Stimulated activated naive CD8-positive, alpha-beta T cell treated with anti-CD3 and anti-CD28 coated beads, Interleukin-15, amount 100 ng/mL, for 72 hours (primary cell): ENCODE measurements at regions not wholly inside any gene's neighbourhood (a gene's known extent, or its start where the extent isn't known, plus 50 kb on each side); places are given as distances from the start of the nearest gene placed in this dataset.
"Not testable (repeated sequence)": the region's sequence is repeated elsewhere in the genome, so short reads cannot be mapped to it uniquely, and the experiment has no call there.

ENCODE experiments used
- ATAC-seq: fragments of 150-1000 bp; cut with Tn5 transposase; 2 replicates; pipeline ENCODE4 v1.10.0; 2021; ENCODE audit warnings: mild to moderate bottlenecking, moderate library complexity
- DNase-seq, 2 donors: peaks; one replicate each; pipeline ENCODE4 v3.0.0; 2021 to 2022
- H3K27ac Mint-ChIP-seq, 2 donors: one replicate each; pipeline ENCODE4 v1.8.0; 2022; ENCODE audit warnings: mild to moderate bottlenecking in 2 of 2, mixed read lengths in 2 of 2, moderate library complexity in 2 of 2
- H3K27me3 Mint-ChIP-seq: one replicate; pipeline ENCODE4 v1.8.0; 2022; ENCODE audit warnings: mixed read lengths
- H3K4me1 Mint-ChIP-seq: one replicate; pipeline ENCODE4 v1.8.0; 2022; ENCODE audit warnings: mild to moderate bottlenecking, mixed read lengths
- H3K4me3 Mint-ChIP-seq, 2 donors: one replicate each; pipeline ENCODE4 v1.8.0; 2022; ENCODE audit warnings: mild to moderate bottlenecking in 2 of 2, mixed read lengths in 2 of 2, moderate library complexity in 1 of 2
- H3K9me3 Mint-ChIP-seq, 2 donors: one replicate each; pipeline ENCODE4 v1.8.0; 2022; ENCODE audit warnings: mixed read lengths in 2 of 2

DNA sequence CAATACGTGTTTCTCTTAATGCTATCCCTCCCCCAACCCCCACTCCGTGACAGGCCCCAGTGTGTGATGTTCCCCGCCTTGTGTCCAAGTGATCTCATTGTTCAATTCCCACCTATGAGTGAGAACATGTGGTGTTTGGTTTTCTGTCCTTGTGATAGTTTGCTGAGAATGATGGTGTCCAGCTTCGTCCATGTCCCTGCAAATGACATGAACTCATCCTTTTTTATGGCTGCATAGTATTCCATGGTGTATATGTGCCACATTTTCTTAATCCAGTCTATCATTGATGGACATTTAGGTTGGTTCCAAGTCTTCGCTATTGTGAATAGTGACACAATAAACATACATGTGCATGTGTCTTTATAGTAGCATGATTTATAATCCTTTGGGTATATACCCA, 52.5 kb downstream of the KIAA0408 start:
- H3K9me3 Mint-ChIP-seq, DNase-seq, ATAC-seq, H3K27me3 Mint-ChIP-seq, H3K27ac Mint-ChIP-seq, H3K4me3 Mint-ChIP-seq: not testable (repeated sequence)
- H3K4me1 Mint-ChIP-seq = peaks cover 19% of the 10 kb centered on the region

DNA sequence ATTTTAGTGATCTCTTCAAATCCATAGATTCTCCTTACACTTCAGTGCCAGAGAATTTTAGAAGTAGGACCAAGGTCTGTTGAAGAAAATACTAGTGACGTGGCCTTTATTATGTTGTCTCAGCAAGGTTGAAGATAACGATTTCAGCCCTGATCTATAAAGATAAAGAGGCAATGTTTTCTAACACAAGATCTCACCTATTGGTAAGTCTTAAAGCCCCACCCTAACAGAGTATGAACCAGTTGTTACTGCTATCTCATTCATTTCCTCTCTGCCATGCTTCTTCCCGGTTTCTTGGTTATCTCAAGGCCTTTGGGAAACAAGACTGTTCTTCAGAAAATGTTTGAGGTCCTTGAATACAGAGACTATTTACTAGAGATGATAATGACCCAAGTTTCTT, 53.1 kb downstream of the KIAA0408 start:
- ATAC-seq (no peak), DNase-seq (no peak)
- peaks cover 6 to 7% of the 10 kb centered on the region in 2 donors for H3K9me3 Mint-ChIP-seq
- H3K27me3 Mint-ChIP-seq = no peaks in the 10 kb centered on the region
- H3K4me1 Mint-ChIP-seq = peaks cover 19% of the 10 kb centered on the region
- H3K4me3 Mint-ChIP-seq = no peak overlapping the region
- H3K27ac Mint-ChIP-seq = no peak overlapping the region

DNA sequence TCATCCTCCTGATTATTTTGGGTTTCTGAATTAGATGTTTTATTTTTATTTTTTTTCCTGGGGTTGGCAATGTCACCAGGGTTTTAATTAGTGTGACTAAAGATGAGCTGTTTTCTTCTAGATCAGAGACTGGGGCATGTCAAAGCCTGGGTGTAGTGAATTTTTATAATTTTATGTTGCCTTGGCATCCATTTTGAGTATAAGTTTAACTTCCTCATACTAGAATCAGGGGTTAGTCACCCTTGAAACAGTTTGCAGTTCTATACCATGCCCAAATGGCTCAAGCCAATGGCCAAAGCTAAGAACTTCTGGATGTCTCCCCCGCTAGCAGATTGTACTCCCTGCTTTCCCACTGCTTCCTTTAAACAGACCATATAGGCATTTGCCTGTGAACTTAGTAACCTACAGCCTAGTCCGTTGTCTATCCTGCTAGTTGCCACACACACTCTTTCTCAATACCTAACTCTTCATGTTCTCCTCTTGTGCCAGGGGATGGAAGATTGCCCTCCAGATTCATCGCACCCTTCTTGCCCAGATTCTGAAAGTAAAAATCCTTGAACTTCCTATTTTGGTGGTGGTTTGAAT, 54.5 kb downstream of the KIAA0408 start:
- no peak for ATAC-seq
- H3K27me3 Mint-ChIP-seq = no peaks in the 10 kb centered on the region
- H3K9me3 Mint-ChIP-seq = peaks cover 6 to 7% of the 10 kb centered on the region in 2 donors
- no peak for DNase-seq
- peaks cover 19% of the 10 kb centered on the region for H3K4me1 Mint-ChIP-seq
- H3K4me3 Mint-ChIP-seq = no peak overlapping the region
- H3K27ac Mint-ChIP-seq = no peak overlapping the region

DNA sequence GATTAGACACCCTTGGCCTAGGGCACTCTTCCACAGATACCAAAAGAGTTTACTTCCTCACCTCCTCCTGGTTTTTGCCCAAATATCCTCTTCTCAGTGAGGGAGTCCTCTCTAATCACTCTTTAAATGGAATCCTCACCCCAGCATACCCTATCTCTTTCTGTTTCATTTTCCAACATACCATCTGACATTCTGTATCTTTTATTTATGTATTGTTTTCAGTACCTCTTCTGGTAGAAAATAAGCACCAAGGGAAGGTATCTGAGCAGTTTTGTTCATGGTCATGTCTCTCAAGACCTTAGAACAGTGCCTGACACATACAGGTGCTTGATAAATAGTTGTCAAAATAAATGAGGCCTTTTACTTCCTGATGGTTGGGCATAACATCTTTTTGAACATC, 55.1 kb downstream of the KIAA0408 start:
- ATAC-seq = no peak
- Mint-ChIP-seq H3K27ac (peak overlapping the region; percentile 15 to 76), H3K4me1 (peaks cover 19% of the 10 kb centered on the region), H3K27me3 (no peaks in the 10 kb centered on the region), H3K9me3 (peaks cover 6 to 7% of the 10 kb centered on the region in 2 donors), H3K4me3 (peak overlapping the region in 1 of 2 donors; percentile 7)
- DNase-seq = no peak

DNA sequence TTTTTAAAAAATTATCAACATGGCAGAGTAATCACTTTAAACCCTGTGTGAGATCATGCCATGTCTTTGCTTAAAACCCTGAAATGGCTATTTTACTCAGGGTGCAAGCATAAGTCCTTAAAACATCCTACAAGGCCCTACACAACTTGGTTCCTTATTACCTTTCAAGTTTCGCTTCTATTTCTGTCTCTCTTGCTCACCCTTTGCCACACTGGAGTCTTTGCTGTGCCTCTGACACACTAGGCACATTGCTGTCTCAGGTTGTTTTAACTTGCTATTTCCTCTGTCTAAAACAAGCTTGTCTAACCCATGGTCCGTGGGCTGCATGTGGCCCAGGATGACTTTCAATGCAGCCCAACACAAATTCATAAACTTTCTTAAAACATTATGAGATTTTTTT, 55.6 kb downstream of the KIAA0408 start:
- peaks cover 19% of the 10 kb centered on the region for H3K4me1 Mint-ChIP-seq
- no peak for ATAC-seq
- no peak for DNase-seq
- H3K27ac Mint-ChIP-seq = peak overlapping the region; percentile 15 to 65
- no peaks in the 10 kb centered on the region for H3K27me3 Mint-ChIP-seq
- H3K9me3 Mint-ChIP-seq = peaks cover 6 to 7% of the 10 kb centered on the region in 2 donors
- H3K4me3 Mint-ChIP-seq = no peak overlapping the region

DNA sequence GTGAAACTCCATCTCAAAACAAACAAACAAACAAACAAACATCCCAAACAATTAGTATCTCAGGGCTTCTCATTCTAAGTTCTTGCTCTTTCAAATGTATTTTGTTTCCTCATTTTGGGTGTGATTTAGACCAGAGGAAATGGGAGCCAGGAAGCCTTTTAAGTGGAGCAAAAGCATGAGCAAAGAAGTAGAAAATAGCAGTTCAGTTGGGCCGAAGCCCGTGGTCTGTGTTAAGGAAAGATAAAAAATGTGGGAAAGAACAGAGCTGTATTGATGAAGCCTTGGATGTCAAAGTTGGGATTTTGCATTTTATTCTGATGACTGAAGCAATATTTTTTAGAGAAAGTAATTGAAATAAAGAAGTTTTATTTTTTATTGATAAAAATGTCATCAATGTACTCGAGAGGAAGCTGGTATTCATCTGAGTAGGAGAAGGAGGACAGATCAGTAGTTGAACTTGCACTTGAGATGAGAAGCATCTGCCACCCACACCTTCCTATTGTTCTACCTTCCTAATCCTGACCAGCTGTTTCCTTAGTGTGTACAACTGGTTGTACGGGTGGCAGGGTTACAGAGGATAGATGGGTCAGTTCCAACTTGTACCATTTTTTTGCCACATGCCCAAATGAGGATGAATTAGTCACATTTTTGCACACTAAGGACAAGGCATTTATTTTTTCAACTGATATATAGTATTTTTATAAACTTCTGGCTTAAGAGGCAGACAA, 56.1 kb downstream of the KIAA0408 start:
- DNase-seq = no peak
- ATAC-seq = no peak
- H3K4me3 Mint-ChIP-seq = no peak overlapping the region
- H3K27ac Mint-ChIP-seq = no peak overlapping the region
- no peaks in the 10 kb centered on the region for H3K27me3 Mint-ChIP-seq
- H3K4me1 Mint-ChIP-seq = peaks cover 19% of the 10 kb centered on the region
- H3K9me3 Mint-ChIP-seq = peaks cover 6 to 7% of the 10 kb centered on the region in 2 donors

DNA sequence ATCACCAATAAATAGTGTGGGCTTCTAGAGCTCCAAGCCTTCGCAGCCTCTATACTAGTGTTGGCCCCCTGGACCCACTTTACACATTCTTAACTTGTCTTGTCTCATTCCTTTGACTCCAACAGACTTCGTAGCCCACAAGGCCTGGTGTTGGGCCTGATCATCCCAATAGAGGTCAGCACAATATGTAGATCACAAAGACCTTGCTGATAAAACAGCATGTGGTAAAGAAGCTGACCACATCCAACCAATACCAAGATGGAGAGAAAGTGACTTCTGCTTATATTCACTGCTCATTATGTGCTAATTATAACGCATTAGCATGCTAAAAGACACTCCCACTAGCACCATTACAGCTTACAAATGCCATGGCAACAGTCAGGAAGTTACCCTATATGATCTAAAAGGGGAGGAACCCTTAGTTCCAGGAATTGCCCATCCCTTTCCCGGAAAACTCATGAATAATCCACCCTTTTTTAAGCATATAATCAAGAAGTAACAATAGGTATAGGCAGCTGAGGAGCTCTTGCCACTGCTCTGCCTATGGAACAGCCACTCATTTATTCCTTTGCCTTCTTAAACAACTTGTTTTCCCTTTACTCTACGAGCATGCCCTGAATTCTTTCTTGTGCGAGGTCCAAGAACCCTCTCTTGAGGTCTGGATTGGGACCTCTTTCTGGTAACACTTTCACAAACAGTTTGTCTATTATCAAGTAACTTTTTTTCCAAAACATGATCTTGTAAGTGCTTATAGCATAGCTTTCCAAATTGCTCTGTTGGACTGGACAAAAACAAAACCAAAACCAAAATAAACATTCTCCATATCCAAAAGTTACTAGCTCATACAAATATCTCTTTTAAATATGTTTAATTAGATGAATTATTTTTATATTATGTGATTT, 54.6 kb upstream of the ECHDC1 start:
- Mint-ChIP-seq H3K27ac (no peak overlapping the region), H3K4me3 (no peak overlapping the region), H3K9me3 (no peaks in the 10 kb centered on the region), H3K27me3 (no peaks in the 10 kb centered on the region), H3K4me1 (peaks cover 4% of the 10 kb centered on the region)
- DNase-seq (no peak), ATAC-seq (peak; percentile 26)

DNA sequence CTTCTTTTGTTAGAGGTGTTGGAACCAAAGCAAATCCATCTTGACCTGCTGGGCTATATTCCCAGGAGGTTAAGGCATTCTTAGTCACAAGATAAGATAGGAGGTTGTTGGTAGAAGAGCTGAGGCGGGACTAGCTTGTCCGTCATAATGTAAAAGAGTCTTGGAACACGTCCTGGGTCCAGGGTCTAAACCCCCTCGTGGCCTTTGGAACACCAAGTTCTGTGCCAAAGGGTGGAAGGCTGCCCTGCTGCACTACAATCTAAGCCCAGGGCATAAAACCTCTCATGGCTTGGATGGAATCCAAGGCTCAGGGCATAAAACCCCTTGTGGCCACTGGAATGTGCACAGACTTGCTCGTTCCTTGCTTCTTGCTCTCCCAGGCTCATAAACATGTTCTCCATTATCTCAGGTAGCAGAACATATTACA, 53.8 kb upstream of the ECHDC1 start:
- ATAC-seq, H3K4me1 Mint-ChIP-seq, H3K4me3 Mint-ChIP-seq, DNase-seq, H3K27me3 Mint-ChIP-seq, H3K9me3 Mint-ChIP-seq, H3K27ac Mint-ChIP-seq: not testable (repeated sequence)
